ENCODE measurements at regions not wholly inside any gene's neighbourhood (a gene's known extent, or its start where the extent isn't known, plus 50 kb on each side); places are given as distances from the start of the nearest gene placed in this dataset.

GRCh38 chrX:27882695-27883094 is 74.9 kb downstream of the MAGEB10 start:
- TF ChIP-seq, protein P1, sequence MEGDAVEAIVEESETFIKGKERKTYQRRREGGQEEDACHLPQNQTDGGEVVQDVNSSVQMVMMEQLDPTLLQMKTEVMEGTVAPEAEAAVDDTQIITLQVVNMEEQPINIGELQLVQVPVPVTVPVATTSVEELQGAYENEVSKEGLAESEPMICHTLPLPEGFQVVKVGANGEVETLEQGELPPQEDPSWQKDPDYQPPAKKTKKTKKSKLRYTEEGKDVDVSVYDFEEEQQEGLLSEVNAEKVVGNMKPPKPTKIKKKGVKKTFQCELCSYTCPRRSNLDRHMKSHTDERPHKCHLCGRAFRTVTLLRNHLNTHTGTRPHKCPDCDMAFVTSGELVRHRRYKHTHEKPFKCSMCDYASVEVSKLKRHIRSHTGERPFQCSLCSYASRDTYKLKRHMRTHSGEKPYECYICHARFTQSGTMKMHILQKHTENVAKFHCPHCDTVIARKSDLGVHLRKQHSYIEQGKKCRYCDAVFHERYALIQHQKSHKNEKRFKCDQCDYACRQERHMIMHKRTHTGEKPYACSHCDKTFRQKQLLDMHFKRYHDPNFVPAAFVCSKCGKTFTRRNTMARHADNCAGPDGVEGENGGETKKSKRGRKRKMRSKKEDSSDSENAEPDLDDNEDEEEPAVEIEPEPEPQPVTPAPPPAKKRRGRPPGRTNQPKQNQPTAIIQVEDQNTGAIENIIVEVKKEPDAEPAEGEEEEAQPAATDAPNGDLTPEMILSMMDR (IDR thresholded peaks at IDR 0.05), result no peak
- TF ChIP-seq EZH2phosphoT487 (IDR thresholded peaks at IDR 0.05; ENCODE audit: borderline replicate concordance, low read depth), result no peak
- TF ChIP-seq, protein P2, sequence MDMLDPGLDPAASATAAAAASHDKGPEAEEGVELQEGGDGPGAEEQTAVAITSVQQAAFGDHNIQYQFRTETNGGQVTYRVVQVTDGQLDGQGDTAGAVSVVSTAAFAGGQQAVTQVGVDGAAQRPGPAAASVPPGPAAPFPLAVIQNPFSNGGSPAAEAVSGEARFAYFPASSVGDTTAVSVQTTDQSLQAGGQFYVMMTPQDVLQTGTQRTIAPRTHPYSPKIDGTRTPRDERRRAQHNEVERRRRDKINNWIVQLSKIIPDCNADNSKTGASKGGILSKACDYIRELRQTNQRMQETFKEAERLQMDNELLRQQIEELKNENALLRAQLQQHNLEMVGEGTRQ (IDR thresholded peaks at IDR 0.05; ENCODE audit: borderline replicate concordance, low read depth, low read length), result no peak
- TF ChIP-seq TEAD4 (IDR thresholded peaks at IDR 0.05; ENCODE audit: borderline replicate concordance, insufficient read depth), result no peak
- TF ChIP-seq SIN3A (IDR thresholded peaks at IDR 0.05; ENCODE audit: borderline replicate concordance, low read depth, low read length), result no peak
- TF ChIP-seq, protein P3, sequence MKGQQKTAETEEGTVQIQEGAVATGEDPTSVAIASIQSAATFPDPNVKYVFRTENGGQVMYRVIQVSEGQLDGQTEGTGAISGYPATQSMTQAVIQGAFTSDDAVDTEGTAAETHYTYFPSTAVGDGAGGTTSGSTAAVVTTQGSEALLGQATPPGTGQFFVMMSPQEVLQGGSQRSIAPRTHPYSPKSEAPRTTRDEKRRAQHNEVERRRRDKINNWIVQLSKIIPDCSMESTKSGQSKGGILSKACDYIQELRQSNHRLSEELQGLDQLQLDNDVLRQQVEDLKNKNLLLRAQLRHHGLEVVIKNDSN (IDR thresholded peaks at IDR 0.05; ENCODE audit: borderline replicate concordance, low read depth), result no peak
